ENCODE measurements at regions not wholly inside any gene's neighbourhood (a gene's known extent, or its start where the extent isn't known, plus 50 kb on each side); places are given as distances from the start of the nearest gene placed in this dataset.

- CTCF ChIA-PET: no interaction called here
- TF ChIP-seq POLR2AphosphoS2 (IDR thresholded peaks at IDR 0.05; ENCODE audit: low read depth, low read length) (no peak), TCF7 (IDR thresholded peaks at IDR 0.05; ENCODE audit: borderline replicate concordance) (no peak), NBN (IDR thresholded peaks at IDR 0.05) (no peak), USF1 (IDR thresholded peaks at IDR 0.05; ENCODE audit: borderline replicate concordance, extremely low read length, insufficient read depth, low read depth, low read length) (no peak), RFX5 (IDR thresholded peaks at IDR 0.05; ENCODE audit: low read depth, low read length) (no peak), TCF3 (IDR thresholded peaks at IDR 0.05; ENCODE audit: borderline replicate concordance, insufficient read depth, low read depth, low read length) (no peak), ZBTB33 (IDR thresholded peaks at IDR 0.05) (no peak), ZBTB40 (IDR thresholded peaks at IDR 0.05; ENCODE audit: borderline replicate concordance) (no peak), ELK1 (IDR thresholded peaks at IDR 0.05; ENCODE audit: low read depth, low read length) (no peak), SUPT20H (IDR thresholded peaks at IDR 0.05; ENCODE audit: borderline replicate concordance, control insufficient read depth, low read depth, low read length) (no peak), YY1 (IDR thresholded peaks at IDR 0.05; ENCODE audit: low read depth, low read length) (no peak), ZBTB4 (CRISPR knock-in tag; IDR thresholded peaks at IDR 0.05) (no peak)
These were observed 66.2 kb downstream of the VCX3A start for GRCh38 chrX:6468706-6469105.

More at GRCh38 chrX:6468706-6469105, 66.2 kb downstream of the VCX3A start:
- H3K79me2 ChIP-seq (ENCODE audit: control insufficient read depth, insufficient read depth, low read length): no peaks in the 10 kb centered on the region
- no peak overlapping the region for H3K4me3 ChIP-seq
- ChIA-PET POLR2A (no interaction called here), RAD21 (ENCODE audit: unreplicated experiment) (no interaction called here), SMC1A (ENCODE audit: uncharacterized antibody, unreplicated experiment) (interaction anchor here (1.1 kb wide), 1 partner anchor 19 kb away, joined by 3 read pairs; no protein-coding TSS in a partner anchor)
- no peak overlapping the region for H3K9ac ChIP-seq (ENCODE audit: control insufficient read depth, insufficient read depth, low read length)
- ATAC-seq: no peak
- no peak overlapping the region for H2AFZ ChIP-seq (ENCODE audit: control insufficient read depth, low read depth, low read length)
- DNase-seq (ENCODE audit: low read depth, low spot score): no peak
- no peak overlapping the region for H3K4me2 ChIP-seq (ENCODE audit: control insufficient read depth, insufficient read depth)
- H3K9me3 ChIP-seq (replicated peaks; ENCODE audit: control insufficient read depth, insufficient read depth, low read length): no peaks in the 10 kb centered on the region
- 0% methylated on average over 4 of the region's 4 CpGs for WGBS (ENCODE audit: insufficient coverage, insufficient replicate concordance, low lambda C conversion rate, missing lambda C conversion rate)
- BruUV-seq (replicated peaks): no TSS peak
- H3K27ac ChIP-seq (ENCODE audit: control insufficient read depth, insufficient read depth): no peak overlapping the region
- H4K20me1 ChIP-seq (ENCODE audit: control insufficient read depth, insufficient read depth): no peaks in the 10 kb centered on the region
- peak; percentile 86 for FAIRE-seq
- no peaks in the 10 kb centered on the region for H3K27me3 ChIP-seq (replicated peaks in 1 of 2; ENCODE audit: control insufficient read depth in 2 of 2, insufficient read depth in 2 of 2, low read length in 1 of 2)
- intact Hi-C loops (cut with micrococcal nuclease; ENCODE audit: unreplicated experiment) (no loop called here), in situ Hi-C loops (cut with MboI) (no loop called here)
- H3K36me3 ChIP-seq (ENCODE audit: control insufficient read depth in 2 of 2, insufficient read depth in 2 of 2, low read length in 1 of 2): no peaks in the 10 kb centered on the region
- H3K4me1 ChIP-seq (ENCODE audit: control insufficient read depth, insufficient read depth, low read length): no peaks in the 10 kb centered on the region

All from GM12878 (cell line).